ENCODE measurements at regions not wholly inside any gene's neighbourhood (a gene's known extent, or its start where the extent isn't known, plus 50 kb on each side); places are given as distances from the start of the nearest gene placed in this dataset.

GRCh38 chrX:1853916-1854315 is 239.1 kb downstream of the ASMT start:
- TF ChIP-seq CTCF (IDR thresholded peaks at IDR 0.05 in 8 of 11, conservative IDR thresholded peaks at IDR 0.05 in 3 of 11) = no peak
- TF ChIP-seq POLR2A (IDR thresholded peaks at IDR 0.05) = no peak

All from spleen (tissue), 7 donors.